Peyer's patch (tissue), 4 donors: ENCODE measurements at regions not wholly inside any gene's neighbourhood (a gene's known extent, or its start where the extent isn't known, plus 50 kb on each side); places are given as distances from the start of the nearest gene placed in this dataset.

Experiments used
- DNase-seq, 3 donors: peaks; one replicate each; pipeline ENCODE4 v3.0.0-alpha.2; 2017 to 2019
- H3K27ac ChIP-seq, 4 donors: fragments of 200-600 bp; sonication (generic); one replicate each; pipeline ENCODE4 v1.5.1; 2016 to 2019
- H3K27me3 ChIP-seq, 2 donors: fragments of 200-600 bp; sonication (generic); one replicate each; pipeline ENCODE4 v1.5.1; 2019
- H3K36me3 ChIP-seq, 3 donors: fragments of 200-600 bp; sonication (generic); one replicate each; pipeline ENCODE4 v1.5.1; 2016 to 2019
- H3K4me1 ChIP-seq, 4 donors: fragments of 200-600 bp; sonication (generic); one replicate each; pipeline ENCODE4 v1.5.1; 2016 to 2019
- H3K4me3 ChIP-seq, 4 donors: fragments of 200-600 bp; sonication (generic); 1 replicate in 3 of 4; 2 replicates in 1 of 4; pipeline ENCODE4 v1.5.1; 2016 to 2019; ENCODE audit warnings: mild to moderate bottlenecking in 1 of 4
- H3K9me3 ChIP-seq, 4 donors: fragments of 200-600 bp; sonication (generic); one replicate each; pipeline ENCODE4 v1.5.1; 2016 to 2019; ENCODE audit warnings: mild to moderate bottlenecking in 1 of 4
- POLR2A ChIP-seq, 2 donors: fragments of 450-650 bp; IDR thresholded peaks; one replicate each; pipeline ENCODE4 v1.5.1; 2017; ENCODE audit warnings: antibody characterized with exemption in 2 of 2, mild to moderate bottlenecking in 2 of 2, moderate library complexity in 2 of 2
- TF ChIP-seq, protein P1 (sequence below), 6 experiments: fragments of 450-650 bp in 4 of 6; fragments of 200-600 bp in 2 of 6; sonication (generic) in 1 of 6; IDR thresholded peaks; one replicate each; pipeline ENCODE4 v1.5.1; 2017 to 2019; ENCODE audit warnings: antibody characterized with exemption in 6 of 6, mild to moderate bottlenecking in 3 of 6, moderate library complexity in 1 of 6

DNA sequence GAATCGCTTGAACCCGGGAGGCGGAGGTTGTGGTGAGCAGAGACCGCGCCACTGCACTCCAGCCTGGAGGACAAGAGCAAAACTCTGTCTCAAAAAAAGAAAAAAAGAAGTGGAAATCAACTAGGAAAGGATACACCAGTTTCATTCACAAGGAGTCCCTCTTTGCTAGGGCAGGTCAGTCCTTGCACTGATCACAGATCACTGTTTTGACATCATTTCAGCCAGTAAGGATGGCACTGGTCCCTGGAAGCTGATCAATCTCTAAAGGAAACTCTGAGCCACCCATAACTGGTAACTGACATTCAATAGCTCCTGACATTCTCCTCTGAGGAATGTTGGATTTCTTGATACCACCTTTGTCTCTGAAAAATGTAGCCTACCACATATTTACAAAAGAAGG, 243.1 kb upstream of the SLC35B3 start:
- Histone ChIP-seq H3K36me3 (no peaks in the 10 kb centered on the region), H3K4me3 (no peak overlapping the region), H3K9me3 (no peaks in the 10 kb centered on the region), H3K27ac (no peak overlapping the region), H3K27me3 (no peaks in the 10 kb centered on the region), H3K4me1 (no peaks in the 10 kb centered on the region)
- DNase-seq, result no peak
- no peak for TF ChIP-seq POLR2A (IDR thresholded peaks at IDR 0.05)
- TF ChIP-seq, protein P1, sequence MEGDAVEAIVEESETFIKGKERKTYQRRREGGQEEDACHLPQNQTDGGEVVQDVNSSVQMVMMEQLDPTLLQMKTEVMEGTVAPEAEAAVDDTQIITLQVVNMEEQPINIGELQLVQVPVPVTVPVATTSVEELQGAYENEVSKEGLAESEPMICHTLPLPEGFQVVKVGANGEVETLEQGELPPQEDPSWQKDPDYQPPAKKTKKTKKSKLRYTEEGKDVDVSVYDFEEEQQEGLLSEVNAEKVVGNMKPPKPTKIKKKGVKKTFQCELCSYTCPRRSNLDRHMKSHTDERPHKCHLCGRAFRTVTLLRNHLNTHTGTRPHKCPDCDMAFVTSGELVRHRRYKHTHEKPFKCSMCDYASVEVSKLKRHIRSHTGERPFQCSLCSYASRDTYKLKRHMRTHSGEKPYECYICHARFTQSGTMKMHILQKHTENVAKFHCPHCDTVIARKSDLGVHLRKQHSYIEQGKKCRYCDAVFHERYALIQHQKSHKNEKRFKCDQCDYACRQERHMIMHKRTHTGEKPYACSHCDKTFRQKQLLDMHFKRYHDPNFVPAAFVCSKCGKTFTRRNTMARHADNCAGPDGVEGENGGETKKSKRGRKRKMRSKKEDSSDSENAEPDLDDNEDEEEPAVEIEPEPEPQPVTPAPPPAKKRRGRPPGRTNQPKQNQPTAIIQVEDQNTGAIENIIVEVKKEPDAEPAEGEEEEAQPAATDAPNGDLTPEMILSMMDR (IDR thresholded peaks at IDR 0.05), result no peak

DNA sequence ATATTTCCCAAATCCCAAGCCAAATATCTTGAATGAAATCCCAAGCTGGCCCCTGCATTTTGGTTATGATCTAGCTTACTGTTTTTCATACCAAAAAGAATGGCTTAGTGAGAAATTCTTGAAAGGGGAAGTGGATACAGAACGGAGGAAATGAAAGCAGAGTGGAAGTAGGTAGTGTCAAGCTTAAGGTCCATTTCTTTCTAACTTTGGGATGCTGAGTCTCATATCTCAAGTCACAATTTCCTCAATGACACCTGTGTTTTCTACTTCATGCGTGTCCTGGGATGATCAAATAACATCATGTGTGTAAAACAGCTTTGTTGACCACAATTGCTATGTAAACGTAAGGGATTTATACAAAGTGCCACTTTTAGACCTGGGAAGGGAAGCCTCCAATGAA, 238.8 kb upstream of the SLC35B3 start:
- H3K4me3 ChIP-seq, result no peak overlapping the region
- no peaks in the 10 kb centered on the region for H3K4me1 ChIP-seq
- no peak overlapping the region for H3K27ac ChIP-seq
- H3K9me3 ChIP-seq, result no peaks in the 10 kb centered on the region
- no peaks in the 10 kb centered on the region for H3K36me3 ChIP-seq
- no peak for DNase-seq
- TF ChIP-seq, protein P1 (IDR thresholded peaks at IDR 0.05), result no peak
- TF ChIP-seq POLR2A (IDR thresholded peaks at IDR 0.05), result no peak
- H3K27me3 ChIP-seq, result no peaks in the 10 kb centered on the region

DNA sequence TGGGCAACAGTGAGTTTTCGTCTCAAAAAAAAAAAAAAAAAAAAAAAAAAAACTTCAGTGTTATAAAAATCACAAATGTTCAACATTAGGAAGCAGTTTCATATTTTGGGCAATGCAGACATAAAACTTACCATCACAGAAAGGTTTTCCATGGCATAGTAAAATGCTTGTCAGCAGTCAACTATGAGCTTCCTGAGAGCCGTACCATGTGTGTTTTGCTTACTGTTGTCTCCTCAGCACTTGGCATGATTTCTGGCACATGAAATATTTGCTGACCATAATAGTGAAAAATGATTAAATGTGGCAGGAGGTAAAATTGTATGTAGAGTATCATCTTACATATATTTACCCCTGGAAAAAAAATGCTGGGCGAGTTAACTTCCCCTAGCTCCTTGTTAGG, 237.5 kb upstream of the SLC35B3 start:
- DNase-seq, result no peak

GRCh38 chr6:8670792-8671191, 235.4 kb upstream of the SLC35B3 start:
- H3K4me3 ChIP-seq, result no peak overlapping the region
- TF ChIP-seq, protein P1 (IDR thresholded peaks at IDR 0.05), result no peak
- no peak for TF ChIP-seq POLR2A (IDR thresholded peaks at IDR 0.05)
- H3K36me3 ChIP-seq, result no peaks in the 10 kb centered on the region
- H3K4me1 ChIP-seq, result no peaks in the 10 kb centered on the region
- no peak for DNase-seq
- no peaks in the 10 kb centered on the region for H3K27me3 ChIP-seq
- H3K9me3 ChIP-seq, result no peaks in the 10 kb centered on the region
- no peak overlapping the region for H3K27ac ChIP-seq

More for the DNA sequence above, 237.5 kb upstream of the SLC35B3 start:
- Histone ChIP-seq H3K36me3 (no peaks in the 10 kb centered on the region), H3K9me3 (no peaks in the 10 kb centered on the region), H3K4me1 (no peaks in the 10 kb centered on the region), H3K27ac (no peak overlapping the region), H3K4me3 (no peak overlapping the region), H3K27me3 (no peaks in the 10 kb centered on the region)
- TF ChIP-seq, protein P1 (IDR thresholded peaks at IDR 0.05), result no peak
- no peak for TF ChIP-seq POLR2A (IDR thresholded peaks at IDR 0.05)

GRCh38 chr6:8664700-8665099, 229.4 kb upstream of the SLC35B3 start:
- no peaks in the 10 kb centered on the region for H3K9me3 ChIP-seq
- no peak overlapping the region for H3K4me3 ChIP-seq
- no peaks in the 10 kb centered on the region for H3K27me3 ChIP-seq
- DNase-seq, result no peak
- TF ChIP-seq POLR2A (IDR thresholded peaks at IDR 0.05), result no peak
- TF ChIP-seq, protein P1 (IDR thresholded peaks at IDR 0.05), result no peak
- H3K27ac ChIP-seq, result no peak overlapping the region
- H3K36me3 ChIP-seq, result no peaks in the 10 kb centered on the region
- no peaks in the 10 kb centered on the region for H3K4me1 ChIP-seq

DNA sequence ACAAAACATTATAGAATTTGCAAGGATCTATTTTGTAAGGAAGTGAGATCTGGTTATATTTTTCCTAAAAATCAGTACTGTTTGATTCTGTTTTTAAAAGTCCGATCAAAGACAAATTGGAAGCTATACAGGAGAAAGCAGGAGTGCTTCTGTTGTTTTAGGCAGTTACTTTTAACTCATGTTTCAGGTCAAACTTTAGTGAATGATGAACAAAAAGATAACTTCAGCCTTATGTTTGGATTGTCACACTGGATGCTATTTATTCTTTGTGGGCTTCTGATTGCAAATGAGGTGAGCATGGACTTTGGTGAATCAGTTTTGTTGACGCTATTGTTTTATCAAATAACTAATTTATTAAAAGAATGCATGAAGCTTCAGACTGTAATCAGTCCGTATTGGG, 228.7 kb upstream of the SLC35B3 start:
- no peak for TF ChIP-seq POLR2A (IDR thresholded peaks at IDR 0.05)
- TF ChIP-seq, protein P1 (IDR thresholded peaks at IDR 0.05), result no peak
- Histone ChIP-seq H3K36me3 (no peaks in the 10 kb centered on the region), H3K4me1 (no peaks in the 10 kb centered on the region), H3K9me3 (no peaks in the 10 kb centered on the region), H3K27ac (no peak overlapping the region), H3K27me3 (no peaks in the 10 kb centered on the region), H3K4me3 (no peak overlapping the region)
- no peak for DNase-seq
